ENCODE measurements at regions not wholly inside any gene's neighbourhood (a gene's known extent, or its start where the extent isn't known, plus 50 kb on each side); places are given as distances from the start of the nearest gene placed in this dataset.

- no peak overlapping the region for H3K4me3 ChIP-seq
- no peaks in the 10 kb centered on the region for H3K4me1 ChIP-seq
- DNase-seq (no peak), ATAC-seq (ENCODE audit: low FRiP score in 2 of 2) (no peak)
- H3K27me3 ChIP-seq: no peaks in the 10 kb centered on the region
- no peak for TF ChIP-seq POLR2A (IDR thresholded peaks at IDR 0.05)
- no peak for TF ChIP-seq EP300 (IDR thresholded peaks at IDR 0.05)
- TF ChIP-seq POLR2AphosphoS5 (IDR thresholded peaks at IDR 0.05): no peak
- TF ChIP-seq, protein P1, sequence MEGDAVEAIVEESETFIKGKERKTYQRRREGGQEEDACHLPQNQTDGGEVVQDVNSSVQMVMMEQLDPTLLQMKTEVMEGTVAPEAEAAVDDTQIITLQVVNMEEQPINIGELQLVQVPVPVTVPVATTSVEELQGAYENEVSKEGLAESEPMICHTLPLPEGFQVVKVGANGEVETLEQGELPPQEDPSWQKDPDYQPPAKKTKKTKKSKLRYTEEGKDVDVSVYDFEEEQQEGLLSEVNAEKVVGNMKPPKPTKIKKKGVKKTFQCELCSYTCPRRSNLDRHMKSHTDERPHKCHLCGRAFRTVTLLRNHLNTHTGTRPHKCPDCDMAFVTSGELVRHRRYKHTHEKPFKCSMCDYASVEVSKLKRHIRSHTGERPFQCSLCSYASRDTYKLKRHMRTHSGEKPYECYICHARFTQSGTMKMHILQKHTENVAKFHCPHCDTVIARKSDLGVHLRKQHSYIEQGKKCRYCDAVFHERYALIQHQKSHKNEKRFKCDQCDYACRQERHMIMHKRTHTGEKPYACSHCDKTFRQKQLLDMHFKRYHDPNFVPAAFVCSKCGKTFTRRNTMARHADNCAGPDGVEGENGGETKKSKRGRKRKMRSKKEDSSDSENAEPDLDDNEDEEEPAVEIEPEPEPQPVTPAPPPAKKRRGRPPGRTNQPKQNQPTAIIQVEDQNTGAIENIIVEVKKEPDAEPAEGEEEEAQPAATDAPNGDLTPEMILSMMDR (IDR thresholded peaks at IDR 0.05): no peak
- H3K27ac ChIP-seq: no peak overlapping the region
- H3K36me3 ChIP-seq: no peaks in the 10 kb centered on the region
- H3K9me3 ChIP-seq: no peaks in the 10 kb centered on the region
- 53 to 71% methylated on average over 2 of the region's 2 CpGs for WGBS, 2 donors
Measured at GRCh38 chr14:85363358-85363757, 166.6 kb upstream of the FLRT2 start.

- ATAC-seq (ENCODE audit: low FRiP score in 2 of 2) (no peak), DNase-seq (no peak)
- H3K27me3 ChIP-seq: no peaks in the 10 kb centered on the region
- H3K27ac ChIP-seq: no peak overlapping the region
- H3K36me3 ChIP-seq: no peaks in the 10 kb centered on the region
- no peaks in the 10 kb centered on the region for H3K9me3 ChIP-seq
- WGBS, 2 donors: 86 to 91% methylated on average over 4 of the region's 4 CpGs
- TF ChIP-seq POLR2AphosphoS5 (IDR thresholded peaks at IDR 0.05) (no peak), POLR2A (IDR thresholded peaks at IDR 0.05) (no peak), EP300 (IDR thresholded peaks at IDR 0.05) (no peak)
- TF ChIP-seq, protein P1 (IDR thresholded peaks at IDR 0.05): no peak
- H3K4me3 ChIP-seq: no peak overlapping the region
- H3K4me1 ChIP-seq: no peaks in the 10 kb centered on the region
Measured at GRCh38 chr14:85366226-85366625, 163.7 kb upstream of the FLRT2 start.

GRCh38 chr14:85380881-85381280, 149.1 kb upstream of the FLRT2 start:
- DNase-seq (no peak), ATAC-seq (ENCODE audit: low FRiP score in 2 of 2) (no peak)
- Histone ChIP-seq H3K36me3 (no peaks in the 10 kb centered on the region), H3K4me1 (no peaks in the 10 kb centered on the region), H3K4me3 (no peak overlapping the region), H3K9me3 (no peaks in the 10 kb centered on the region), H3K27me3 (no peaks in the 10 kb centered on the region), H3K27ac (no peak overlapping the region)
- 88 to 91% methylated on average over 8 of the region's 8 CpGs for WGBS, 2 donors
- TF ChIP-seq EP300 (IDR thresholded peaks at IDR 0.05): no peak
- TF ChIP-seq POLR2AphosphoS5 (IDR thresholded peaks at IDR 0.05): no peak
- TF ChIP-seq POLR2A (IDR thresholded peaks at IDR 0.05): no peak
- TF ChIP-seq, protein P1 (IDR thresholded peaks at IDR 0.05): no peak

GRCh38 chr14:85382341-85382740, 147.6 kb upstream of the FLRT2 start:
- H3K4me3 ChIP-seq: no peak overlapping the region
- 81 to 94% methylated on average over 1 of the region's 1 CpG for WGBS, 2 donors
- no peaks in the 10 kb centered on the region for H3K4me1 ChIP-seq
- H3K27ac ChIP-seq: no peak overlapping the region
- DNase-seq (no peak), ATAC-seq (ENCODE audit: low FRiP score in 2 of 2) (no peak)
- TF ChIP-seq, protein P1 (IDR thresholded peaks at IDR 0.05): no peak
- TF ChIP-seq POLR2A (IDR thresholded peaks at IDR 0.05) (no peak), EP300 (IDR thresholded peaks at IDR 0.05) (no peak), POLR2AphosphoS5 (IDR thresholded peaks at IDR 0.05) (no peak)
- no peaks in the 10 kb centered on the region for H3K9me3 ChIP-seq
- no peaks in the 10 kb centered on the region for H3K27me3 ChIP-seq
- no peaks in the 10 kb centered on the region for H3K36me3 ChIP-seq

DNA sequence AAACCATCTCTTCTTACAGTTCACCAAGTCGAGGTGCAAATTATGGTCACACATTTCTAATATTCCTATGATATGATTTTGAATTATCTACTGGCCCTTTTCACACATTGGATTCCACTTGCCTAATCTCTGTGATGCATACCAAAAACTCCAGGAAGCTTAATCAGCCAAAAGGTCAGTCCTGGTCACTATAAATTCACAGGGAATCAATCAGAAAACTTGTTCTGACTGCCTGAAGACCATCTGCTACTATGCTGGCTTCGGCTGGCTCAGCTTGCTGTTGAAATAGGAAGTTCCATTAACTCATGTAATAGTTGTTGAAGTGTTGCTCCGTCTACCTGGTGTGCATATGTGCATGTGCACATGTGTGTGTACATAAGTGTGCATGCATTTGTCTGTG, 142.8 kb upstream of the FLRT2 start:
- ATAC-seq (ENCODE audit: low FRiP score in 2 of 2): no peak
- whole genome bisulfite sequencing, 2 donors: 72 to 87% methylated on average over 3 of the region's 3 CpGs
- H3K4me1 ChIP-seq: no peaks in the 10 kb centered on the region
- no peaks in the 10 kb centered on the region for H3K36me3 ChIP-seq
- no peak for DNase-seq
- H3K27ac ChIP-seq: no peak overlapping the region
- no peak overlapping the region for H3K4me3 ChIP-seq
- H3K9me3 ChIP-seq: no peaks in the 10 kb centered on the region
- no peaks in the 10 kb centered on the region for H3K27me3 ChIP-seq
- TF ChIP-seq, protein P1 (IDR thresholded peaks at IDR 0.05): no peak
- TF ChIP-seq POLR2A (IDR thresholded peaks at IDR 0.05) (no peak), EP300 (IDR thresholded peaks at IDR 0.05) (no peak), POLR2AphosphoS5 (IDR thresholded peaks at IDR 0.05) (no peak)

Measured in upper lobe of left lung (tissue), 6 donors.